ENCODE measurements at regions not wholly inside any gene's neighbourhood (a gene's known extent, or its start where the extent isn't known, plus 50 kb on each side); places are given as distances from the start of the nearest gene placed in this dataset.

DNA sequence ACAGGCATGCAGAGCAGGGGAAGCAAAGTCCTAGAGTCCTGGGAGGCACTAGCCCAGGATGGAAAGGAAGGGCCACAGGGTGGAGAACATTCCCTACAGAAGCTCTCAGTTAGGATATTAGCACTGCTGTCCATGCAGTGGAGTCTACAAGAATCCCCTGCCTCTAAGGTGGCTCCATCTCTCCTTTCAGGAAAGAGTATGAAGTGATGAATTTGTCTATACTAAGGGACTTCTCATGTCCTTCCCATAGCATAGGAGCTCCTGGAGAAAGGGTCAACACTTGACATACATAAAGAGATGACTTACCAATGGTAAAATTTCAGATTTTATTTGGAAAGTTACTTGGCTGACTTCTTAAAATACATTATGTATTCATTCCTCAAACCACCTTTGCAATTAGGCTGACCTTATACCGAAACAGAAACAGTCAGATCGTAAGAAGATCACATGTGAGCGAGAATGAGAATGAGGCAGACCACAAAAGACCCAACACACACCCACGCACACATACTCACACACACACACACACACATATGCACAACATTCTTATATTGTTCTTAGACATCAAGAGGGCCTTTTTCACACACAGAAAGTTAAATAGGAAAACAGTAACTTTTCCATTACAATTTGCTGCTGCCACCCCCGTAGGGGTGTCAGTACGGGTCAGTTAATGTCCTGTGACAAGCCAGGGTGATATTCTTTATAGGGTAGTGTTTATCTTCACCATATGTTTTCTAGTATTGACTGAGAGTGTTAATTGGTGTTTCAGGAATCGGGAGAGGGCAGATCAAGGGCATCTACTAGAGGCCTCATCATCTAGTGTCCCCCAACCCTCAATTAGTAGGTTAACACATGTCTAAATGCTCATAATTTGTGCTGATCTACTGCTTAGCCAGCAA, 159.4 kb downstream of the FAXC start:
- intact Hi-C loops (cut with micrococcal nuclease) (no loop called here), in situ Hi-C loops (cut with MboI) (no loop called here)
- Histone ChIP-seq H3K79me2 (ENCODE audit: control insufficient read depth, insufficient read depth, low read length) (no peaks in the 10 kb centered on the region), H3K27me3 (ENCODE audit: control insufficient read depth in 2 of 2, insufficient read depth in 2 of 2, low read length in 2 of 2) (no peaks in the 10 kb centered on the region), H3K9ac (ENCODE audit: insufficient read depth in 1 of 2, low read depth in 2 of 2, low read length in 2 of 2) (no peak overlapping the region), H3K4me2 (ENCODE audit: insufficient read depth, low read length) (no peak overlapping the region), H2AFZ (ENCODE audit: low read depth, low read length) (no peak overlapping the region), H3K27ac (ENCODE audit: extremely low read depth, low read depth, low read length) (no peak overlapping the region), H3K9me1 (ENCODE audit: control insufficient read depth, insufficient read depth, low read length) (no peaks in the 10 kb centered on the region), H3K4me1 (replicated peaks in 1 of 2; ENCODE audit: control insufficient read depth in 2 of 2, insufficient read depth in 2 of 2, low read length in 2 of 2) (no peaks in the 10 kb centered on the region), H3K9me3 (replicated peaks; ENCODE audit: control insufficient read depth, insufficient read depth, low read depth, low read length) (no peaks in the 10 kb centered on the region), H3K4me3 (no peak overlapping the region), H3K36me3 (ENCODE audit: control insufficient read depth, insufficient read depth, low read length) (no peaks in the 10 kb centered on the region), H4K20me1 (replicated peaks; ENCODE audit: control insufficient read depth, insufficient read depth, low read length) (no peaks in the 10 kb centered on the region)
- 0% methylated on average over 7 of the region's 7 CpGs for WGBS (ENCODE audit: insufficient coverage, low coverage, missing lambda C conversion rate)
- ChIA-PET CTCF (ENCODE audit: low intra/inter-chr PET ratio) (no interaction called here), POLR2A (no interaction called here)
- no peak for ATAC-seq
- no TSS peak for BruUV-seq (replicated peaks)
- FAIRE-seq = no peak
- no peak for DNase-seq (ENCODE audit: extremely low read depth in 1 of 4, low spot score in 3 of 4)
- TF ChIP-seq FUS (optimal IDR thresholded peaks at IDR 0.05; ENCODE audit: low read depth, low read length) (no peak), TBP (optimal IDR thresholded peaks at IDR 0.05; ENCODE audit: low read depth, low read length) (no peak), PRDM10 (IDR thresholded peaks at IDR 0.05; ENCODE audit: partially characterized antibody) (no peak), MITF (IDR thresholded peaks at IDR 0.05) (no peak), POLR3A (IDR thresholded peaks at IDR 0.05; ENCODE audit: borderline replicate concordance, extremely low read depth, insufficient read depth, insufficient read length) (no peak), RCOR1 (IDR thresholded peaks at IDR 0.05; ENCODE audit: borderline replicate concordance in 1 of 2, low read depth in 2 of 2, low read length in 2 of 2) (no peak), ZNF165 (CRISPR knock-in tag; IDR thresholded peaks at IDR 0.05; ENCODE audit: borderline replicate concordance) (no peak), GATA2 (CRISPR knock-in tag; IDR thresholded peaks at IDR 0.05) (no peak), ZMIZ1 (IDR thresholded peaks at IDR 0.05; ENCODE audit: low read depth in 2 of 2, low read length in 2 of 2) (no peak), CTBP1 (IDR thresholded peaks at IDR 0.05; ENCODE audit: borderline replicate concordance) (no peak)
- TF ChIP-seq, protein P1, sequence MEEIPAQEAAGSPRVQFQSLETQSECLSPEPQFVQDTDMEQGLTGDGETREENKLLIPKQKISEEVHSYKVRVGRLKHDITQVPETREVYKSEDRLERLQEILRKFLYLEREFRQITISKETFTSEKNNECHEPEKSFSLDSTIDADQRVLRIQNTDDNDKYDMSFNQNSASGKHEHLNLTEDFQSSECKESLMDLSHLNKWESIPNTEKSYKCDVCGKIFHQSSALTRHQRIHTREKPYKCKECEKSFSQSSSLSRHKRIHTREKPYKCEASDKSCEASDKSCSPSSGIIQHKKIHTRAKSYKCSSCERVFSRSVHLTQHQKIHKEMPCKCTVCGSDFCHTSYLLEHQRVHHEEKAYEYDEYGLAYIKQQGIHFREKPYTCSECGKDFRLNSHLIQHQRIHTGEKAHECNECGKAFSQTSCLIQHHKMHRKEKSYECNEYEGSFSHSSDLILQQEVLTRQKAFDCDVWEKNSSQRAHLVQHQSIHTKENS (CRISPR knock-in tag; IDR thresholded peaks at IDR 0.05) = no peak

Measured in K562 (cell line).